Neural progenitor cell (in vitro differentiated cells): ENCODE measurements at regions not wholly inside any gene's neighbourhood (a gene's known extent, or its start where the extent isn't known, plus 50 kb on each side); places are given as distances from the start of the nearest gene placed in this dataset.

Experiments
- DNase-seq: peaks from one replicate; pipeline ENCODE4 v3.0.0-alpha.2; 2016; ENCODE audit warnings: low spot score
- H2AFZ ChIP-seq: fragments of 200-600 bp; sonication (generic); replicated peaks from 2 replicates; pipeline ENCODE4 v1.6.1; 2016; ENCODE audit warnings: antibody characterized with exemption
- H3F3A ChIP-seq: fragments of 200-600 bp; sonication (generic); 2 replicates; pipeline ENCODE4 v1.6.1; 2016; ENCODE audit warnings: antibody characterized with exemption, low read depth
- H3K27ac ChIP-seq: fragments of 200-600 bp; sonication (generic); 2 replicates; pipeline ENCODE4 v1.5.1; 2016; ENCODE audit warnings: mild to moderate bottlenecking
- H3K27me3 ChIP-seq: fragments of 200-600 bp; sonication (generic); 2 replicates; pipeline ENCODE4 v1.6.1; 2016; ENCODE audit warnings: mild to moderate bottlenecking, moderate library complexity
- H3K36me3 ChIP-seq: fragments of 200-600 bp; sonication (generic); 2 replicates; pipeline ENCODE4 v1.5.1; 2016
- H3K4me1 ChIP-seq: fragments of 200-600 bp; sonication (generic); 2 replicates; pipeline ENCODE4 v1.6.1; 2016; ENCODE audit warnings: mixed run types
- H3K4me2 ChIP-seq: fragments of 200-600 bp; sonication (generic); 2 replicates; pipeline ENCODE4 v1.6.1; 2016
- H3K4me3 ChIP-seq: fragments of 200-600 bp; sonication (generic); 2 replicates; pipeline ENCODE4 v1.5.1; 2016
- H3K79me2 ChIP-seq: fragments of 200-600 bp; sonication (generic); 2 replicates; pipeline ENCODE4 v1.6.1; 2016; ENCODE audit warnings: low read depth
- H3K9ac ChIP-seq: fragments of 200-600 bp; sonication (generic); 2 replicates; pipeline ENCODE4 v1.6.1; 2016
- H3K9me3 ChIP-seq: fragments of 200-600 bp; sonication (generic); 2 replicates; pipeline ENCODE4 v1.5.1; 2016; ENCODE audit warnings: low read depth
- H4K20me1 ChIP-seq: fragments of 200-600 bp; sonication (generic); 2 replicates; pipeline ENCODE4 v1.6.1; 2016; ENCODE audit warnings: low read depth
- H3K27ac Mint-ChIP-seq: 3 replicates; pipeline ENCODE4 v1.8.0; 2021; ENCODE audit warnings: mixed read lengths
- H3K27me3 Mint-ChIP-seq: 2 replicates; pipeline ENCODE4 v1.8.0; 2022; ENCODE audit warnings: low read depth, mild to moderate bottlenecking, inconsistent platforms, moderate library complexity, mixed read lengths; ENCODE audit not compliant: insufficient read depth
- H3K36me3 Mint-ChIP-seq: 3 replicates; pipeline ENCODE4 v1.8.0; 2021; ENCODE audit warnings: mixed read lengths
- H3K4me1 Mint-ChIP-seq: 3 replicates; pipeline ENCODE4 v1.8.0; 2021; ENCODE audit warnings: mixed read lengths
- H3K4me3 Mint-ChIP-seq: 3 replicates; pipeline ENCODE4 v1.8.0; 2021; ENCODE audit warnings: mild to moderate bottlenecking, moderate library complexity, mixed read lengths
- H3K9me3 Mint-ChIP-seq: 3 replicates; pipeline ENCODE4 v1.8.0; 2020; ENCODE audit warnings: mixed read lengths
- CTCF ChIP-seq: fragments of 200-600 bp; sonication (generic); IDR thresholded peaks from 2 replicates; pipeline ENCODE4 v1.5.1; 2017; ENCODE audit warnings: antibody characterized with exemption, mild to moderate bottlenecking
- EZH2 ChIP-seq: fragments of 200-600 bp; sonication (generic); IDR thresholded peaks from 2 replicates; pipeline ENCODE4 v1.6.1; 2017; ENCODE audit warnings: antibody characterized with exemption, mild to moderate bottlenecking, moderate library complexity
- EZH2phosphoT487 ChIP-seq: fragments of 200-600 bp; sonication (generic); IDR thresholded peaks from 2 replicates; pipeline ENCODE4 v1.6.1; 2017; ENCODE audit warnings: antibody characterized with exemption

- Mint-ChIP-seq H3K9me3 (no peaks in the 10 kb centered on the region), H3K4me3 (no peak overlapping the region), H3K27ac (no peak overlapping the region), H3K4me1 (peaks cover 6% of the 10 kb centered on the region), H3K36me3 (no peaks in the 10 kb centered on the region), H3K27me3 (no peaks in the 10 kb centered on the region)
- no peak overlapping the region for H3K27ac ChIP-seq
- no peak overlapping the region for H3K4me2 ChIP-seq
- H3K9ac ChIP-seq: no peak overlapping the region
- TF ChIP-seq EZH2 (no peak), CTCF (no peak), EZH2phosphoT487 (no peak)
- no peak overlapping the region for H2AFZ ChIP-seq
- H3K4me1 ChIP-seq: no peaks in the 10 kb centered on the region
- no peaks in the 10 kb centered on the region for H3F3A ChIP-seq
- H3K4me3 ChIP-seq: no peak overlapping the region
- no peaks in the 10 kb centered on the region for H3K36me3 ChIP-seq
- H4K20me1 ChIP-seq: no peaks in the 10 kb centered on the region
- no peaks in the 10 kb centered on the region for H3K9me3 ChIP-seq
- H3K27me3 ChIP-seq: no peaks in the 10 kb centered on the region
- no peak for DNase-seq
- no peaks in the 10 kb centered on the region for H3K79me2 ChIP-seq
Measured at GRCh38 chr4:27187786-27188185, 327.1 kb downstream of the STIM2 start.

GRCh38 chr4:27189683-27190082 lies 329.0 kb downstream of the STIM2 start:
- H3K4me3 Mint-ChIP-seq: no peak overlapping the region
- no peak for TF ChIP-seq EZH2phosphoT487
- no peaks in the 10 kb centered on the region for H3K27me3 Mint-ChIP-seq
- no peaks in the 10 kb centered on the region for H3K4me1 ChIP-seq
- H3K36me3 Mint-ChIP-seq: no peaks in the 10 kb centered on the region
- H3K4me1 Mint-ChIP-seq: peaks cover 6% of the 10 kb centered on the region
- no peak overlapping the region for H3K9ac ChIP-seq
- H3K79me2 ChIP-seq: no peaks in the 10 kb centered on the region
- no peak overlapping the region for H3K27ac Mint-ChIP-seq
- H3K9me3 Mint-ChIP-seq: no peaks in the 10 kb centered on the region
- H4K20me1 ChIP-seq: no peaks in the 10 kb centered on the region
- no peak overlapping the region for H3K4me2 ChIP-seq
- no peak for DNase-seq
- no peaks in the 10 kb centered on the region for H3K36me3 ChIP-seq
- no peaks in the 10 kb centered on the region for H3K9me3 ChIP-seq
- H3K27ac ChIP-seq: no peak overlapping the region
- no peak overlapping the region for H2AFZ ChIP-seq
- no peaks in the 10 kb centered on the region for H3K27me3 ChIP-seq
- no peak overlapping the region for H3K4me3 ChIP-seq
- H3F3A ChIP-seq: no peaks in the 10 kb centered on the region

- TF ChIP-seq EZH2 (no peak), EZH2phosphoT487 (no peak), CTCF (no peak)
- no peaks in the 10 kb centered on the region for H3K36me3 Mint-ChIP-seq
- H3K27me3 Mint-ChIP-seq: no peaks in the 10 kb centered on the region
- Histone ChIP-seq H3F3A (no peaks in the 10 kb centered on the region), H3K36me3 (no peaks in the 10 kb centered on the region), H3K4me2 (no peak overlapping the region), H3K27ac (no peak overlapping the region), H4K20me1 (no peaks in the 10 kb centered on the region), H3K27me3 (no peaks in the 10 kb centered on the region), H3K79me2 (no peaks in the 10 kb centered on the region), H3K9me3 (no peaks in the 10 kb centered on the region), H3K4me3 (no peak overlapping the region), H3K4me1 (no peaks in the 10 kb centered on the region), H2AFZ (no peak overlapping the region), H3K9ac (no peak overlapping the region)
- H3K4me3 Mint-ChIP-seq: no peak overlapping the region
- no peak overlapping the region for H3K27ac Mint-ChIP-seq
- DNase-seq: no peak
- peaks cover 6% of the 10 kb centered on the region for H3K4me1 Mint-ChIP-seq
- no peaks in the 10 kb centered on the region for H3K9me3 Mint-ChIP-seq
Measured at GRCh38 chr4:27191592-27191991, 331.0 kb downstream of the STIM2 start.

GRCh38 chr4:27194599-27195176 lies 334.0 kb downstream of the STIM2 start:
- no peak overlapping the region for H3K27ac Mint-ChIP-seq
- H3K9ac ChIP-seq: no peak overlapping the region
- no peaks in the 10 kb centered on the region for H3K36me3 Mint-ChIP-seq
- no peak overlapping the region for H2AFZ ChIP-seq
- H3K27me3 ChIP-seq: no peaks in the 10 kb centered on the region
- no peak overlapping the region for H3K27ac ChIP-seq
- H4K20me1 ChIP-seq: no peaks in the 10 kb centered on the region
- no peaks in the 10 kb centered on the region for H3K4me1 ChIP-seq
- DNase-seq: no peak
- H3K4me1 Mint-ChIP-seq: peaks cover 6% of the 10 kb centered on the region
- H3K9me3 Mint-ChIP-seq: peaks cover 2% of the 10 kb centered on the region
- no peaks in the 10 kb centered on the region for H3F3A ChIP-seq
- no peaks in the 10 kb centered on the region for H3K9me3 ChIP-seq
- no peaks in the 10 kb centered on the region for H3K36me3 ChIP-seq
- no peak overlapping the region for H3K4me3 Mint-ChIP-seq
- no peak overlapping the region for H3K4me3 ChIP-seq
- no peak overlapping the region for H3K4me2 ChIP-seq
- no peak for TF ChIP-seq EZH2
- TF ChIP-seq CTCF: no peak
- no peak for TF ChIP-seq EZH2phosphoT487
- H3K27me3 Mint-ChIP-seq: no peaks in the 10 kb centered on the region
- no peaks in the 10 kb centered on the region for H3K79me2 ChIP-seq
